Glutamatergic neuron (in vitro differentiated cells): ENCODE measurements at regions not wholly inside any gene's neighbourhood (a gene's known extent, or its start where the extent isn't known, plus 50 kb on each side); places are given as distances from the start of the nearest gene placed in this dataset.

Experiments
- DNase-seq: peaks from one replicate; pipeline ENCODE4 v3.0.0; 2022
- H3K27ac Mint-ChIP-seq: one replicate; pipeline ENCODE4 v1.8.0; 2020; ENCODE audit warnings: mild to moderate bottlenecking, mixed read lengths, inconsistent platforms; ENCODE audit not compliant: unreplicated experiment
- H3K27me3 Mint-ChIP-seq: one replicate; pipeline ENCODE4 v1.8.0; 2020; ENCODE audit warnings: mild to moderate bottlenecking, moderate library complexity, mixed read lengths, inconsistent platforms; ENCODE audit not compliant: unreplicated experiment
- H3K36me3 Mint-ChIP-seq: one replicate; pipeline ENCODE4 v1.8.0; 2020; ENCODE audit warnings: mild to moderate bottlenecking, mixed read lengths, inconsistent platforms; ENCODE audit not compliant: unreplicated experiment
- H3K4me1 Mint-ChIP-seq: one replicate; pipeline ENCODE4 v1.8.0; 2020; ENCODE audit warnings: mild to moderate bottlenecking, low read depth, mixed read lengths, inconsistent platforms; ENCODE audit not compliant: unreplicated experiment
- H3K4me3 Mint-ChIP-seq: one replicate; pipeline ENCODE4 v1.8.0; 2020; ENCODE audit warnings: mild to moderate bottlenecking, mixed read lengths, inconsistent platforms; ENCODE audit not compliant: unreplicated experiment
- H3K9me3 Mint-ChIP-seq: one replicate; pipeline ENCODE4 v1.8.0; 2020; ENCODE audit warnings: mild to moderate bottlenecking, moderate library complexity, mixed read lengths, inconsistent platforms; ENCODE audit not compliant: unreplicated experiment
- TF ChIP-seq, protein P1 (sequence below): fragments of 200-600 bp; sonication (generic); IDR thresholded peaks from one replicate; pipeline ENCODE4 v1.5.0; 2021; ENCODE audit not compliant: partially characterized antibody, unreplicated experiment

DNA sequence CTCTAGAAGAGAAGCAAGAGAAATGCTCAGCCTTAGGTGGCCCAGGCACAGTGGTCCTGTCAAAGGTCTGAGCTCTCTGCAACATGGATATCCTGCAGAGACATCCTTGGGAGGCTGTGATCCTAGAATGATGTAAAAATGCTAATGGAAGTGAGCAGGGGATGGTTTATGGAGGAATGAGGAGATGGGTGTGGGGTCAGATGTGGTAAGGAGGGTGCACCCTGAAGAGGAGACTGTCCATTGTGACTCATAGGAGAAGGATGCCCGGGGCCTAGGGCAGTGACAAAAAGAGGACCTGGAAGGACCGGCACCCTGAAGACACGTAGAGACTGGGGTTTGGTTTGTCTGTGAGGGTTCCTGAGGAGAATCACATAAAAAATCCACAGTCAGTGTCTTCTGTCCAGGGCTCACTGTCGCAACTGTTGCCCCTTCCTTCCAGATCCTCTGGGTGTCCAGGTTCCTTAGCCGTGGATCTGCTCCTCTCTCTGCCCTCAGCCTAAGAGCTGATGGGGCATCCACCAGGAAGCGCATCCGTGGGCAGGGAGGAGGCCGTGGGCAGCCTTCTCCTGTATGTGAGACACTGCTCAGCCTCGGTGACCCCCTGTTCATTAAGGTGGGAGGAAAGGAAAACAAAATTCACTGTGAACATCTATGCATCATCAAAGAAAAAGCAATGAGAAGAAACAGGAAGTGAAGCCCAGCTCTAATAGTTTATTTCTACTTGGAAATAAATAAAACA, 110.7 kb downstream of the VPREB1 start:
- Mint-ChIP-seq H3K4me3 (no peak overlapping the region), H3K9me3 (peaks cover 5% of the 10 kb centered on the region), H3K27me3 (peaks cover 16% of the 10 kb centered on the region), H3K36me3 (no peaks in the 10 kb centered on the region), H3K4me1 (peaks cover 7% of the 10 kb centered on the region), H3K27ac (no peak overlapping the region)
- DNase-seq: no peak
- TF ChIP-seq, protein P1, sequence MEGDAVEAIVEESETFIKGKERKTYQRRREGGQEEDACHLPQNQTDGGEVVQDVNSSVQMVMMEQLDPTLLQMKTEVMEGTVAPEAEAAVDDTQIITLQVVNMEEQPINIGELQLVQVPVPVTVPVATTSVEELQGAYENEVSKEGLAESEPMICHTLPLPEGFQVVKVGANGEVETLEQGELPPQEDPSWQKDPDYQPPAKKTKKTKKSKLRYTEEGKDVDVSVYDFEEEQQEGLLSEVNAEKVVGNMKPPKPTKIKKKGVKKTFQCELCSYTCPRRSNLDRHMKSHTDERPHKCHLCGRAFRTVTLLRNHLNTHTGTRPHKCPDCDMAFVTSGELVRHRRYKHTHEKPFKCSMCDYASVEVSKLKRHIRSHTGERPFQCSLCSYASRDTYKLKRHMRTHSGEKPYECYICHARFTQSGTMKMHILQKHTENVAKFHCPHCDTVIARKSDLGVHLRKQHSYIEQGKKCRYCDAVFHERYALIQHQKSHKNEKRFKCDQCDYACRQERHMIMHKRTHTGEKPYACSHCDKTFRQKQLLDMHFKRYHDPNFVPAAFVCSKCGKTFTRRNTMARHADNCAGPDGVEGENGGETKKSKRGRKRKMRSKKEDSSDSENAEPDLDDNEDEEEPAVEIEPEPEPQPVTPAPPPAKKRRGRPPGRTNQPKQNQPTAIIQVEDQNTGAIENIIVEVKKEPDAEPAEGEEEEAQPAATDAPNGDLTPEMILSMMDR: no peak

DNA sequence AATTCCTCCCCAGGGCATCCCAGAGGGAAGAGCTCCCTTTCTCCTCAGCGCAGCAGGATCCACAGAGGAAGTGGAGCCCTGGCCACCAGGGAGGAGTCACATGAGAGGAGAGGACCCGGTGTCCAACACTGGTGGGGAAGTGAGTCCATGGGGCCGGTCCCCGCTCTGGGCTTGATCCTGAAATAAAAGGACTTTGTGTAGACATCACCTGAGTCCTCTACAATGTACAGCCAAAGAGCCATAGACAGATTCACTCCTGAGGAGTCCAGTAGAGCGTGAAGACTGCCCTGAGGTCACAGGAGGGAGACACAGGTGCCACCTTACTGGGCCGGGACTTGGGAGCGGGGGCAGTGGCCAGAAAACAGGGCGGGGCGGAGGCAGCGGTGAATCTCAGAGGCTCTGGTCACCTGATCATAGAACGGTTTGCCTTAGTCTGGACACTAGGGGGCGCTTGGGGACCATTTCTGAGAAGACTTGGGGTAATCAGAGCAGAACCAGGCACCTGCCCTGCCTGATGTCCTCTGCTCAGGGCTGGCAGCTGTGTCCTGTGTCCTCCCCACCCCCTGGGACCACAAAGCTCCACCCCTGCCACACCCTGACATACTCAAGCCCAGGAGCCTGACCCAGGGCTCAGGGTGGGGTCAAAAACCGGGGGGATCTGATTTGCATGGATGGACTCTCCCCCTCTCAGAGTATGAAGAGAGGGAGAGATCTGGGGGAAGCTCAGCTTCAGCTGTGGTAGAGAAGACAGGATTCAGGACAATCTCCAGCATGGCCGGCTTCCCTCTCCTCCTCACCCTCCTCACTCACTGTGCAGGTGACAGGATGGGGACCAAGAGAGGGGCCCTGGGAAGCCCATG, 112.7 kb downstream of the VPREB1 start:
- TF ChIP-seq, protein P1: peak; percentile 81
- Mint-ChIP-seq H3K27ac (no peak overlapping the region), H3K4me3 (no peak overlapping the region), H3K4me1 (peaks cover 7% of the 10 kb centered on the region), H3K9me3 (peaks cover 5% of the 10 kb centered on the region), H3K36me3 (no peaks in the 10 kb centered on the region), H3K27me3 (peaks cover 16% of the 10 kb centered on the region)
- peak; percentile 92 for DNase-seq

DNA sequence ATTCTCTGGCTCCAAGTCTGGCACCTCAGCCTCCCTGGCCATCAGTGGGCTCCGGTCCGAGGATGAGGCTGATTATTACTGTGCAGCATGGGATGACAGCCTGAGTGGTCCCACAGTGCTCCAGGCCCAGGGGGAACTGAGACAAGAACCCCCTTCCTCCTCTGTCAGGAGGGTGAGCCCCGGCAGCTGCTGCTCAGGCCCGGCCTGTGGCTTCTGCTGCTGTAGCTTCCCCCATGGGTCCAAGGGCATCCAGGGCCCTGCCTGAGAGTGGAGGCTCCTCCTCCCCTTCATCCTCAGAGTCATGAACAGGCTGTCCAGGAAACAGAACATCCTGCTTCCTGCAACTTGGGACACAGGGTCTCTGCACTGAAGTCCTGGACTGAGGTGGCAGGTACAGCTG, 113.6 kb downstream of the VPREB1 start:
- TF ChIP-seq, protein P1: no peak
- H3K27me3 Mint-ChIP-seq: peaks cover 16% of the 10 kb centered on the region
- peaks cover 5% of the 10 kb centered on the region for H3K9me3 Mint-ChIP-seq
- H3K36me3 Mint-ChIP-seq: no peaks in the 10 kb centered on the region
- no peak for DNase-seq
- no peak overlapping the region for H3K27ac Mint-ChIP-seq
- H3K4me1 Mint-ChIP-seq: peaks cover 7% of the 10 kb centered on the region
- no peak overlapping the region for H3K4me3 Mint-ChIP-seq

DNA sequence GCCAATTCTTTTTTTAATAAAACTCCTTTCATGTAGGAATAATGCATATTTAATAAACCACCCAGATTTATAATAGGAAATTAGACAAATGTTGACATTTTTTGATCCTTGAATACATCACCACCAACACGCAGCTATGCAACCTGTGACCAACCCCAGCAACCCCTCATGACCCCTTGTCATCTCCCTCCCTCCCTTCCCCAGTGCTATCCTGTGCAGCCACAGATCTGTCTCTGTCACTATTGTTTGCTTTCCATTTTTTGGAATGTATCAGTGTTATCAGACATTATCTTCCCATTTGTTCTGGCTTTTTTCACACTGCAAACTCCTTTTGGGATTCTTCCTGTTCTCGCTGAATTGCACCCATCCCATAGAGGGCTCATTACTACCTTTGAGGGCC, 114.1 kb downstream of the VPREB1 start:
- Mint-ChIP-seq H3K9me3 (peaks cover 5% of the 10 kb centered on the region), H3K27me3 (peaks cover 16% of the 10 kb centered on the region), H3K4me3 (no peak overlapping the region), H3K36me3 (no peaks in the 10 kb centered on the region), H3K27ac (no peak overlapping the region), H3K4me1 (peaks cover 7% of the 10 kb centered on the region)
- TF ChIP-seq, protein P1: no peak
- no peak for DNase-seq

DNA sequence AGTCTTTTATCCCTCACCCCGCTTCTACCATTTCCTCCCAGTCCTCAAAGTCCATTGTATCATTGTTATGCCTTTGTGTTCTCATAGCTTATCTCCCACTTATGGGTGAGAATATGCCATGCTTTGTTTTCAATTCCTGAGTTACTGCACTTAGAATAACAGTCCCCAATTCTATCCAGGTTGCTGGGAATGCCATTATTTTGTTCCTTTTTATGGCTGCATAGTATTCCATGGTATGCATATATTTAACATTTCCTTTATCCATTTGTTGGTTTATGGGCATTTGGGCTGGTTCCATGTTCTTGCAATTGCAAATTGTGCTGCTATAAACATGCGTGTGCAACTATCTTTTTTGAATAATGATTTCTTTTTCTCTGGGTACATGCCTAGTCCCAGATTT, 114.9 kb downstream of the VPREB1 start:
- Mint-ChIP-seq H3K27ac (no peak overlapping the region), H3K36me3 (no peaks in the 10 kb centered on the region), H3K9me3 (peaks cover 5% of the 10 kb centered on the region), H3K4me3 (no peak overlapping the region), H3K27me3 (peaks cover 17% of the 10 kb centered on the region), H3K4me1 (peaks cover 7% of the 10 kb centered on the region)
- DNase-seq: no peak
- TF ChIP-seq, protein P1: no peak
